Gastrocnemius medialis (tissue), 4 donors: ENCODE measurements at regions not wholly inside any gene's neighbourhood (a gene's known extent, or its start where the extent isn't known, plus 50 kb on each side); places are given as distances from the start of the nearest gene placed in this dataset.

Experiments
- ATAC-seq, 2 donors: fragments of 150-250 bp; one replicate each; pipeline ENCODE4 v1.9.1; 2016
- DNase-seq, 2 donors: peaks; one replicate each; pipeline ENCODE4 v3.0.0-alpha.2; 2019
- H3K27ac ChIP-seq, 4 donors: fragments of 200-600 bp; sonication (generic); 1 replicate in 1 of 4; 2 replicates in 3 of 4; pipeline ENCODE4 v1.5.1; 2016 to 2018; ENCODE audit warnings: mild to moderate bottlenecking in 2 of 4, moderate library complexity in 1 of 4
- H3K27me3 ChIP-seq, 3 donors: fragments of 200-600 bp; sonication (generic) in 2 of 3; 1 replicate in 1 of 3; 2 replicates in 2 of 3; pipeline versions ENCODE4 v1.5.1 to v1.6.0; 2016 to 2019; ENCODE audit warnings: mild to moderate bottlenecking in 1 of 3, moderate library complexity in 1 of 3
- H3K36me3 ChIP-seq, 2 donors: fragments of 200-600 bp; sonication (generic) in 1 of 2; one replicate each; pipeline ENCODE4 v1.5.1; 2017 to 2018
- H3K4me1 ChIP-seq, 2 donors: fragments of 200-600 bp; sonication (generic) in 1 of 2; one replicate each; pipeline ENCODE4 v1.5.1; 2016 to 2017; ENCODE audit warnings: mild to moderate bottlenecking in 2 of 2
- H3K4me3 ChIP-seq, 4 donors: fragments of 200-600 bp; sonication (generic) in 3 of 4; 1 replicate in 1 of 4; 2 replicates in 3 of 4; pipeline ENCODE4 v1.5.1; 2016 to 2019; ENCODE audit warnings: mild to moderate bottlenecking in 2 of 4
- H3K9me3 ChIP-seq, 3 donors: fragments of 200-600 bp; sonication (generic) in 2 of 3; 1 replicate in 1 of 3; 2 replicates in 2 of 3; pipeline ENCODE4 v1.5.1; 2016 to 2019
- CTCF ChIP-seq, 5 experiments: fragments of 450-650 bp in 3 of 5; fragments of 200-600 bp in 2 of 5; sonication (generic) in 2 of 5; IDR thresholded peaks in 4 of 5; conservative IDR thresholded peaks in 1 of 5; 1 replicate in 4 of 5; 2 replicates in 1 of 5; pipeline ENCODE4 v1.5.1; 2016 to 2019; ENCODE audit warnings: antibody characterized with exemption in 5 of 5, mild to moderate bottlenecking in 3 of 5, moderate library complexity in 3 of 5
- POLR2A ChIP-seq, 2 donors: fragments of 450-650 bp; IDR thresholded peaks; one replicate each; pipeline ENCODE4 v1.6.1; 2017; ENCODE audit warnings: antibody characterized with exemption in 2 of 2, mild to moderate bottlenecking in 2 of 2, moderate library complexity in 2 of 2
- in situ Hi-C, 4 donors: fragments of 200-750 bp; cut with MboI; loops; one replicate each; pipeline versions ENCODE4 v1.15.0 to v1.8.0; 2017; ENCODE audit warnings: low sequenced_read_pairs in 4 of 4
- intact Hi-C: fragments of 100-400 bp; cut with DNase I; formaldehyde crosslinking; loops from one replicate; pipeline ENCODE4 v1.15.1; 2023; ENCODE audit warnings: low total_unique reads

GRCh38 chr14:34056046-34056445 lies 105.2 kb upstream of the EGLN3 start:
- H3K27ac ChIP-seq = no peak overlapping the region
- intact Hi-C loops (loop anchor here (5.0 kb wide), 1 partner anchor 36 kb away; no protein-coding TSS in a partner anchor), in situ Hi-C loops (no loop called here)
- TF ChIP-seq POLR2A (IDR thresholded peaks at IDR 0.05) = no peak
- no peak for TF ChIP-seq CTCF (IDR thresholded peaks at IDR 0.05 in 4 of 5, conservative IDR thresholded peaks at IDR 0.05 in 1 of 5)
- H3K27me3 ChIP-seq = no peaks in the 10 kb centered on the region
- peaks cover 11 to 14% of the 10 kb centered on the region in 2 donors for H3K4me1 ChIP-seq
- no peak for ATAC-seq
- no peak for DNase-seq
- H3K36me3 ChIP-seq = no peaks in the 10 kb centered on the region
- H3K9me3 ChIP-seq = no peaks in the 10 kb centered on the region
- no peak overlapping the region for H3K4me3 ChIP-seq

GRCh38 chr14:34055157-34055950 lies 104.5 kb upstream of the EGLN3 start:
- no peak for TF ChIP-seq CTCF (IDR thresholded peaks at IDR 0.05 in 4 of 5, conservative IDR thresholded peaks at IDR 0.05 in 1 of 5)
- no peak for TF ChIP-seq POLR2A (IDR thresholded peaks at IDR 0.05)
- H3K27me3 ChIP-seq = no peaks in the 10 kb centered on the region
- in situ Hi-C loops = no loop called here
- H3K4me3 ChIP-seq = no peak overlapping the region
- H3K4me1 ChIP-seq = peaks cover 5 to 7% of the 10 kb centered on the region in 2 donors
- ATAC-seq (no peak), DNase-seq (no peak)
- H3K27ac ChIP-seq = no peak overlapping the region
- intact Hi-C loops = loop anchor here (5.0 kb wide), 1 partner anchor 37 kb away; no protein-coding TSS in a partner anchor
- H3K36me3 ChIP-seq = no peaks in the 10 kb centered on the region
- H3K9me3 ChIP-seq = no peaks in the 10 kb centered on the region

- ATAC-seq (peak; percentile 61 to 72), DNase-seq (peak in 1 of 2 donors; percentile 51)
- TF ChIP-seq CTCF (IDR thresholded peaks at IDR 0.05 in 4 of 5, conservative IDR thresholded peaks at IDR 0.05 in 1 of 5) (no peak), POLR2A (IDR thresholded peaks at IDR 0.05) (no peak)
- in situ Hi-C loops = no loop called here
- Histone ChIP-seq H3K27me3 (no peaks in the 10 kb centered on the region), H3K27ac (peak overlapping the region in 3 of 4 donors; percentile 2 to 16 (median 10)), H3K4me1 (no peaks in the 10 kb centered on the region), H3K4me3 (no peak overlapping the region), H3K9me3 (no peaks in the 10 kb centered on the region), H3K36me3 (no peaks in the 10 kb centered on the region)
- intact Hi-C loops = no loop called here
These were observed 102.8 kb upstream of the EGLN3 start for GRCh38 chr14:34053666-34054065.

- no peak for ATAC-seq
- no peak for DNase-seq
- H3K27me3 ChIP-seq = no peaks in the 10 kb centered on the region
- in situ Hi-C loops = no loop called here
- intact Hi-C loops = no loop called here
- no peaks in the 10 kb centered on the region for H3K36me3 ChIP-seq
- no peak for TF ChIP-seq CTCF (IDR thresholded peaks at IDR 0.05 in 4 of 5, conservative IDR thresholded peaks at IDR 0.05 in 1 of 5)
- no peak for TF ChIP-seq POLR2A (IDR thresholded peaks at IDR 0.05)
- no peaks in the 10 kb centered on the region for H3K4me1 ChIP-seq
- no peaks in the 10 kb centered on the region for H3K9me3 ChIP-seq
- H3K4me3 ChIP-seq = no peak overlapping the region
- H3K27ac ChIP-seq = no peak overlapping the region
These were observed 101.8 kb upstream of the EGLN3 start for GRCh38 chr14:34052658-34053014.
